ENCODE measurements at regions not wholly inside any gene's neighbourhood (a gene's known extent, or its start where the extent isn't known, plus 50 kb on each side); places are given as distances from the start of the nearest gene placed in this dataset.
"Not testable (repeated sequence)": the region's sequence is repeated elsewhere in the genome, so short reads cannot be mapped to it uniquely, and the experiment has no call there.

GRCh38 chr16:33979613-33980012 is 520.2 kb downstream of the TP53TG3F start:
- H3K27ac Mint-ChIP-seq; H3K4me3 Mint-ChIP-seq; H3K9me3 Mint-ChIP-seq; H3K4me1 Mint-ChIP-seq; ATAC-seq (ENCODE audit: low read depth in 2 of 2); H3K27me3 Mint-ChIP-seq; H3K36me3 Mint-ChIP-seq; DNase-seq: not testable (repeated sequence)

GRCh38 chr16:33980736-33981135 is 521.3 kb downstream of the TP53TG3F start:
- not testable (repeated sequence) for H3K27ac Mint-ChIP-seq; H3K36me3 Mint-ChIP-seq; H3K4me1 Mint-ChIP-seq; ATAC-seq (ENCODE audit: low read depth in 2 of 2); H3K27me3 Mint-ChIP-seq; DNase-seq; H3K4me3 Mint-ChIP-seq; H3K9me3 Mint-ChIP-seq

DNA sequence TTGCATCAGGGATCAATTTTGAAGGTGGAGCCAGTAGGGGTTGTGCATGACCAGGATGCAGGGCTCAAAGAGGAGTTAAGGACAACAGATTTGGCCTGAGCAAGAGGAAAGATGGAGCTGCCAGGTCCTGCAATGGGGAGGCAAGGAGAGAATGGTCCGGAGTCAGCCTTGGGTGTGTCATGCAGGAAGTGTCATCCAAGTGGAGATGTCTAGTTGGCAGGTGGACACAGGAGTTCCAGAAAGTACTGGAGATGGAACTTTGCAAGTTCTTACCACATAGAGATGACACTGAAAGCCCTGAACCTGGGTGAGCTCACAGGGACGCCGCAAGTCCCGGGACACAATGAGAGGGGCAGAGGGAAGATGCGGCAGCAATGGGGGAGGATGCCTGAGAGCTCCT is 525.0 kb downstream of the TP53TG3F start:
- ATAC-seq (ENCODE audit: low read depth in 2 of 2); H3K4me3 Mint-ChIP-seq; DNase-seq; H3K4me1 Mint-ChIP-seq; H3K27me3 Mint-ChIP-seq; H3K9me3 Mint-ChIP-seq; H3K36me3 Mint-ChIP-seq; H3K27ac Mint-ChIP-seq: not testable (repeated sequence)

DNA sequence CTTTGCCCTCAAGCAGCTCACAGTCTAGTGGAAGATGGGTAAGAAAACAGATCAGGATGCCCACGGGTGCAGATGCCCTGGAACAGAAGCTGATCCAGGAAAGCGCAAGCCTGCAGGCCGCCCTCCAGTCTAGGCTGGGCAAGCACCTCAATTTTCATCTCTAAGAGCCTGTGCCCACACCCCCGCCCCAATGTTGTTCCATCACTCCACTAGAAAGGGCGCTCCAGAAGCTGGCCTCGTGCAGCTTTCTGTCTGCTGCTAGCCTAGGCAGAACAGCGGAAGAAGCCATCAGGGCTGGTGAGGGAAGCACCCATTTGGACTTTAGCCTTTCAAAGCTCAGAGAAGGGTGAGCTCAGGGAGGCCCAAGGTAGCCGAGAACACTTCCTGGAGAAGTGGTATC is 527.1 kb downstream of the TP53TG3F start:
- not testable (repeated sequence) for H3K4me1 Mint-ChIP-seq; H3K4me3 Mint-ChIP-seq; H3K27ac Mint-ChIP-seq; H3K27me3 Mint-ChIP-seq; ATAC-seq (ENCODE audit: low read depth in 2 of 2); DNase-seq; H3K9me3 Mint-ChIP-seq; H3K36me3 Mint-ChIP-seq

GRCh38 chr16:33987348-33987963 is 528.0 kb downstream of the TP53TG3F start:
- not testable (repeated sequence) for H3K4me1 Mint-ChIP-seq; H3K9me3 Mint-ChIP-seq; H3K27me3 Mint-ChIP-seq; H3K4me3 Mint-ChIP-seq; H3K27ac Mint-ChIP-seq; H3K36me3 Mint-ChIP-seq; ATAC-seq (ENCODE audit: low read depth in 2 of 2); DNase-seq

DNA sequence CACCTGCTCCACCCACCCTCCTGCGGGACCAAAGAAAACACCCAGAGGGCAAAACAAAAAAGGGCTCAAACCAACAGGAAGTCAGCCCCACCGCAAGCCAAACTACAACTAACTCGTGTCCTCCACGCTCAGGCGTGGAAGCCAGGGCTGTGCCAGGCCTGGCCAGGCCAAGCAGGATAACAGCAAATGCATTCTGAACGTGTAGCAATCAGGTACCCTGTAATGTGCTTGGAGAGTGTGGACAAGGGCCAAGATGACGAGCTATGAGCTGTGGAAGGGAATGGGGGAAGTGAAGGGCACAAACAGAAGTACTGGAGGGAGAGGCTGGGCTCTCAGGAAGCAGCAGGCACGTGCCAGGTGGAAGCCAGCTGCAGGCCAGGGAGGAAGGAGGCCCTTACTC is 528.6 kb downstream of the TP53TG3F start:
- DNase-seq; H3K4me3 Mint-ChIP-seq; H3K4me1 Mint-ChIP-seq; H3K27ac Mint-ChIP-seq; H3K27me3 Mint-ChIP-seq; H3K9me3 Mint-ChIP-seq; H3K36me3 Mint-ChIP-seq; ATAC-seq (ENCODE audit: low read depth in 2 of 2): not testable (repeated sequence)

DNA sequence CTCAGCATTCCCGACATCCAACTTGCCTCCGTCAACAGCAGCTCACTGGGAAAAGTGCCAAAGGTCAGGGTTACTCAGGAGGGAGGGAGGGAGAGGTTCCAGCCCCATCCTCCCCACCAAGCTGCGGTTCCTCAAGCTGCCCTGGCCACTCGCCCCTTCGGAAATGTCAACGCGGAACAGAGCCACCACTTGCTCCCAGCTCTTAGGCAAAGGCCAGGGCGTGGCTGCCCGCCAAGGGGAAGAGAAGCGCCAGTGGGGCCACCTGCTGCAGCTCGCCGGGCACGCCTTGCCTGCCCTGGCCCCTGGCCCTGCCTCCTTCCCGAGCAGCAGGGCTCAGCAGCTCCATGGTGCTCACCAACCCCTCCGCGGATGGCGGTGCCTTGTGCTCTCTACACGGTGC is 531.1 kb downstream of the TP53TG3F start:
- not testable (repeated sequence) for ATAC-seq (ENCODE audit: low read depth in 2 of 2); H3K27me3 Mint-ChIP-seq; DNase-seq; H3K4me1 Mint-ChIP-seq; H3K27ac Mint-ChIP-seq; H3K4me3 Mint-ChIP-seq; H3K9me3 Mint-ChIP-seq; H3K36me3 Mint-ChIP-seq

DNA sequence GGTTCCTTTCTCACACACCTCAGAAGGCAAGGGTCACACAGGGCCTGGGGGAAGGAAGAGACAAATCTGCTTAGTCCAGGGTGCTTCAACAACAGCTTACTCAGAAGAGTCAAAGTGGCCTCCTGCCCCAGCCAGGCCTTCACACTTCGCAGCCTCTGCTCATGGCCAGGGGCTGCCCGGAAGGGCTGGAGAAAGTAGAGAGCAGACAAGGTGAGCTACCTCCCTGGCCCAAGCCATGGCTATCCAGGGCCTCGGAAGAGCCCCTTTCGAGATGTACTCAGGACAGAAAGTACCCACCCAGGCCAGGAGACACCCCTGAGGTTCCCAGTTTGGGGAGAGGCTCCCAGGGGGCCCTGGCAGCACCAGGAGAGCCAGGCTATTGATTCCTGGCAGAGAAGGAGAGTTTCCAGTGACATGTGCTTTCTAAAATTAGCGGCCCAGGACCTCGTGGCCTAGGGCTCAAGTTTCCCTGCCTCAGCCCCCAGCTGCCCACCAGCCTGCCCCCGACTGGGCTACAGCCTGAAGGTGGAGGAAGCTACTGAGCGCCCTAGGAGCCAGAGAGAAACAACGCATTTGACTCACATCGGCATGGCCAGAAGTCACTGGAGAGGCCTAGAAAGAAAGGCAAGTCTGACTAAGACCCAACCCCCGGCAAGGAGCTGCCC is 533.2 kb downstream of the TP53TG3F start:
- H3K4me3 Mint-ChIP-seq; H3K27me3 Mint-ChIP-seq; DNase-seq; H3K36me3 Mint-ChIP-seq; ATAC-seq (ENCODE audit: low read depth in 2 of 2); H3K4me1 Mint-ChIP-seq; H3K27ac Mint-ChIP-seq; H3K9me3 Mint-ChIP-seq: not testable (repeated sequence)

DNA sequence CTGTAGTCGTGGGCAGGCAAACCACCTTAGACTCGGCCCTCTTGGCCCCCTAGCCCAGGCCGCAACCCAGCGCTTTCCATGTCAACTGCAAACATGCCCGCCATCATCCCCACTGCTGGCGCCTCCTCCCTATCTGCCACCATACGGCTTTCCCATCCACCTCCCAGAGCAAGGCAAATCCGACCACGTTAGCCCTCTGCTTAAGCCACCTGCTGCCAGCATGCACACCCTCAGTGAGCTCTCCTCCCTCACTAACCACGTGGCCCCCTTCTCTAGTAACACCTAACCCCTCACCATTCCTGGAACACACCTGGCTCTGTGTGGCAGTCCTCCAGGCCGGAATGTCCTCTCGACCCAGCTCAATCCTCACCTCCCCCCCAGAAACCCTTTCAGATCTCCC is 534.8 kb downstream of the TP53TG3F start:
- ATAC-seq (ENCODE audit: low read depth in 2 of 2); H3K4me3 Mint-ChIP-seq; H3K27ac Mint-ChIP-seq; H3K36me3 Mint-ChIP-seq; H3K27me3 Mint-ChIP-seq; H3K4me1 Mint-ChIP-seq; DNase-seq; H3K9me3 Mint-ChIP-seq: not testable (repeated sequence)

- not testable (repeated sequence) for H3K27ac Mint-ChIP-seq; H3K9me3 Mint-ChIP-seq; H3K4me1 Mint-ChIP-seq; H3K36me3 Mint-ChIP-seq; ATAC-seq (ENCODE audit: low read depth in 2 of 2); H3K4me3 Mint-ChIP-seq; DNase-seq; H3K27me3 Mint-ChIP-seq
Observed at GRCh38 chr16:33995821-33996372, 536.5 kb downstream of the TP53TG3F start.

GRCh38 chr16:34001184-34001583 is 541.8 kb downstream of the TP53TG3F start:
- not testable (repeated sequence) for H3K36me3 Mint-ChIP-seq; DNase-seq; H3K4me3 Mint-ChIP-seq; H3K27me3 Mint-ChIP-seq; H3K4me1 Mint-ChIP-seq; ATAC-seq (ENCODE audit: low read depth in 2 of 2); H3K9me3 Mint-ChIP-seq; H3K27ac Mint-ChIP-seq

DNA sequence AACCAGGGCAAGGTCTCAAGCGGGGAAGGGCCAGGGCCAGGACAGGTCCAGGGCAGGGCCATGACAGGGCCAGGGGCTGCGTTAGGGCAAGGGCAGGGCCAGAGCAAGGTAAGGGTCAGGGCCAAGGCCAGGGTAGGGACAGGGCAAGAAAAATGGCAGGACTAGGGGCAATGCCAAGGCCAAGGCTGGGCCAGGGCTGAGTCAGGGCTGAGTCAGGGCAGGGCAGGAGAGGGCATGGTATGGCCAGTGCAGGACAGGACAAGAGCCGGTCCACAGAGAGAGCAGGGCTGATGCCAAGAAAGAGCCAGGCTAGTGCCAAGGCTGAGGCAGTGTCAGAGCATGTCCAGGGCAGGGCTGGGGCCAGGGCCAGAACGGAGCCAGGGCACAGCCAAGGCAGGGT is 542.5 kb downstream of the TP53TG3F start:
- not testable (repeated sequence) for H3K27me3 Mint-ChIP-seq; H3K4me3 Mint-ChIP-seq; H3K4me1 Mint-ChIP-seq; H3K36me3 Mint-ChIP-seq; ATAC-seq (ENCODE audit: low read depth in 2 of 2); H3K9me3 Mint-ChIP-seq; H3K27ac Mint-ChIP-seq; DNase-seq

DNA sequence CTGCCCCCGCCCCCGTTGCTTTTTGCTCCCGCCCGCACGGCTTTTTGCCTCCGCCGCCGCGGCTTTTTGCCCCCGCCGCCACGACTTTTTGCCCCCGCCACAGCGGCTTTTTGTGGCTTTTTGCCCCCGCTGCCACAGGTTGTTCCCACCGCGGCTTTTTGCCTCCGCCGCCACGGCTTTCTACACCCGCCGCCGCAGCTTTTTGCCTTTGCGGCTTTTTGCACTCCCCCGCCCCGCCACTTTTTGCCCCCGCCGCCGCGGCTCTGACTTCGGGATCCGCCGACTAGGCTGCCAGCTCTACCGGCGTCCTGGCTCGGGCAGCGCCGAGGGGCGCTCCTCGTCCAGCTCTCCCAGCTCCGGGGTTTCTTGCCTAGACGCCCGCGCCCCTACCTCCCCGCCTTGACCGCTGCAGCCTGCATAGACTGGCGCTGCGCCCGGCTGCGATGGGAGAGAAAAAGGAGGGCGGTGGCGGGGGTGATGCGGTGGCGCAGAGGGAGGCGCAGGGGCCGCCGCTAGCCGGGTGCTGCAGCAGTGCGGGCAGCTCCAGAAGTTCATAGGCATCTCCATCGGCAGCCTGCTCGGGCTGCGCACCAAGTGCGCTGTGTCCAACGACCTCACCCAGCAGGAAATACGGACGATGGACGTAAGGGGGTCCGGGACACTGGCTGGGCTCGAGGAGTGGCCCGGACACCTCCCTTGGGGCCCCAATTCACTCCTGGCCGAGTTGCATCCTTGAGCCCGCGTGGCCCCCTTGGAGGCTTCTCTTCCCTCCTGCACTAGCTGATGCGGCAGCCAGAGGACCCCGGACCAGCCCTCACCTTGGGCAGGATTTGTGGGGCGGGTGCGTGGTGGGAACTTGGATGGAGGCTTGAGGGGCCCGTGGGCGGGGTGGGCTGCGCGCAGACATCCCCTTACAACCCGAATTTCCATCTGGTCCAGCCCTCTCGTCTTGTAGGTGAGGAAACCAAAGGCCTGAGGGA is 555.7 kb downstream of the TP53TG3F start:
- not testable (repeated sequence) for DNase-seq; H3K36me3 Mint-ChIP-seq; H3K4me1 Mint-ChIP-seq; H3K4me3 Mint-ChIP-seq; H3K27ac Mint-ChIP-seq; H3K27me3 Mint-ChIP-seq; ATAC-seq (ENCODE audit: low read depth in 2 of 2)
- peaks cover 5 to 17% (median 7%) of the 10 kb centered on the region in 7 donors for H3K9me3 Mint-ChIP-seq

DNA sequence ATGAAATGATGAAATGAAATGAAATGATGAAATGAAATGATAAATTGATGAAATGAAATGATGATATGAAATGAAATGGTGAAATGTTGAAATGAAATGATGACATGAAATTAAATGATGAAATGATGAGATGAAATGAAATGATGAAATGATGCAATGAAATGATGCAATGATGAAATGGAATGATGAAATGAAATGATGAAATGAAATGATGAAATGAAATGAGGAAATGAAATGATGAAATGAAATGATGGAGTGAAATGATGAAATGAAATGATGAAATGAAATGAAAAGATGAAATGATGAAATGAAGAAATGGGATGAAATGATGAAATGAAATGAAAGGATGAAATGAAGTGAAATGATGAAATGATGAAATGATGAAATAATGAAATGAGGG is 558.9 kb downstream of the TP53TG3F start:
- not testable (repeated sequence) for H3K36me3 Mint-ChIP-seq; H3K4me3 Mint-ChIP-seq; H3K4me1 Mint-ChIP-seq; H3K27me3 Mint-ChIP-seq; ATAC-seq (ENCODE audit: low read depth in 2 of 2); DNase-seq
- peaks cover 11 to 37% (median 16%) of the 10 kb centered on the region in 7 donors for H3K9me3 Mint-ChIP-seq
- peak overlapping the region in 1 of 6 donors; percentile 36 for H3K27ac Mint-ChIP-seq
